NCI-H2081 (cell line): ENCODE measurements at regions not wholly inside any gene's neighbourhood (a gene's known extent, or its start where the extent isn't known, plus 50 kb on each side); places are given as distances from the start of the nearest gene placed in this dataset.

Experiments
- DNase-seq, 2 experiments: peaks; one replicate each; lab custom pipeline; 2025; lab: John Stamatoyannopoulos, UW

DNA sequence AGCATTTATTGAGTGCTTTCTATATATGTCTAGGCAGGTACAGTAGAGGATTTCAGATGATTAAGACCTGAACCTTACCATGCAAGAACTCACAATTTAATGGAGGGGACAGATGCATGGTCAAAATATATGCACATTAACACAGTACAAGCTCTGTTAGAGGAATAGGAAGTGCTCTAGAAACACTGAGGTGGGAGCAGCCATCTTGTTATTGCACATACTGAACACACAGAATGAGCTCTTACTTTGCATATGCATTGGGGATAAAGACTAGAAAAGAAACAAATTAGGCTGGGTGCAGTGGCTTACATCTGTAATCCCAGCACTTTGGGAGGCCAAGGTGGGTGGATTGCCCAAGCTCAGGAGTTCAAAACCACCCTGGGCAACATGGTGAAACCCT lies 438.3 kb downstream of the UTRN start:
- no peak for DNase-seq

DNA sequence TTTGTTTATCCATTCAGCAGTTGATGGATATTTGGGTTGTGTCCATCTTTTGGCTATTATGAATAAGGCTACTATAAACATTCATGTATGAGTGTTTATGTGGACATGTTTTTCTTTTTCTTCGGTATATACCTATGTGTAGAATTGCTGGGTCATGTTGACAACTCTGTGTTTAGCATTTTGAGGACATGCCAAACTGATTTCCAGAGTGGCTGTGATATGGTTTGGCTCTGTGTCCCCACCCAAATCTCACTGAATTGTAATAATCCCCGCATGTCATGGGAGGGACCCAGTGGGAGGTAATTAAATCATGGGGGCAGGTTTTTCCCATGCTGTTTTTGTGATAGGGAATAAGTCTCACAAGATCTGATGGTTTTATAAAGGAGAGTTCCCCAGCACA lies 439.7 kb downstream of the UTRN start:
- DNase-seq = no peak

DNA sequence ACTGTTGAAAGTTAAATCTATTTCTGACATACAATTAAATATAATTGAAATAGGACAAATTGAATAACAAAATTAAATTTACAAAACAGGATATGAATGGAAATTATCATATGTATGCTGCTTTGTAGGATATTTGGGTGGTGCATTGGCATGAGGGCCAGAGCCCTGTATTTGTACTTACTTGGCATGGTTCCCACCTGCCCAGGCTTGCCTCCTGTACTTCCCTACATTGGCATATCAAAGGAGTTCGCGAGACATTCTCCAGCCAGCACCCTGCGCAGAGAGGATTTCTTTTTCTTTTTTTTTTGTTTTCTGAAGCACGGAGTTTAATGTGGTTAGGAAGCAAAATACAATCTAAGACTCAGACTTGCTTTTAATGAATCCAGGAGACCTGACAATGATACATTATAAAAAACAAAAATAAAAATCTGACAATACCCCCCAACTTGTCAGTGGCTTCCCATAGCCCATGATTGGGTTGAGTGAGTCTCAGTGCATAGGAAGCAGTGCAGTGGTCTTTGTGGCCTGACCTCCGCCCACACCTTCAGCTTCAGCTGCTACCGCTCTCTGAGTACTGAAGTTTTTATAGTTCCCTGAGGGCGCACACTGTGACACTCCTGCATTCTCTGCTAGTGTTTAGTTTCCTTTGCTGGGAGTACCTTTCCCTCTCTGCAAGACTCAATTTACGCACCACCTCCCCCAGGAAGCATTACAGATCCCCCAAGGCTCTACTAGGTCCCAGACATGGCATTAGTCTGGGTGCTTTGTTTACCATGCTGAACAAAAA lies 440.8 kb downstream of the UTRN start:
- peak; percentile 27 to 29 for DNase-seq

DNA sequence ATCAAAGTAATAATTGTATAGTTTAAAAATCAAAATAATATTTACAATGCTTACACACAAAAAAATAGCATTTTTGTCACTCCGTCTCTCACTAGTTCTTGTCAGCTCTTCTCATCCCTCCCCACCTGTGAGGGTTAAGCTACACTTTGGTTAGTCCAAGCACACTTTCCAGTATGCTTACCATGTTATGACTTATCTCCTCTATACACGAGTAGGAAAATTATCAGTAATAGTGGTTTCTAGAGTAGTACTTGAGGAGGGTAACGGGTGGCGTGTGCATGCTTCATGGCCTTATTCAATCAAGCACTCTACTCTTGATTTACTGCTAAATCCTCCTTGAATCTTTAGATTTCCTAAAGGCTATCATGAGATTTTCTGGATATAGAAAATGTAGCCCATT lies 443.7 kb downstream of the UTRN start:
- DNase-seq = peak in 1 of 2 experiments; percentile 14

DNA sequence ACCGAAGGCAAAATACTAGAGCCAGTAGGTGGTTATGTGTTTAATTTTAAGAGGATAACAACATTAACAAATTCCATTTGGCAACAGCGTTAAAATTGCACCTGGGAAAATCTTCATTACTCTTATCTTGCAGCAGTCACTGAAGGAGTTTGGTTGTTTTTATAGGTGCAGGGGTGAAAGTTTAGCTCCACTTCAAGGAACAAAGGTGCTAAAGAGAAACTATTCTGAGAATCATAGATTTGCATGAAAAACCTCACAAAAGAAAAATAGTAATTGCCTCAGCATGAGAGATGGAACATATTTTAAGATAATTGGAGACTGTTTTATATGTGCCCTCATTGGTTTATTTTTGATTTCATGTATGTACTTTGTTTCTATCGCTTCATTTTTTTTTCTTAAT lies 444.4 kb downstream of the UTRN start:
- DNase-seq = peak in 1 of 2 experiments; percentile 37

DNA sequence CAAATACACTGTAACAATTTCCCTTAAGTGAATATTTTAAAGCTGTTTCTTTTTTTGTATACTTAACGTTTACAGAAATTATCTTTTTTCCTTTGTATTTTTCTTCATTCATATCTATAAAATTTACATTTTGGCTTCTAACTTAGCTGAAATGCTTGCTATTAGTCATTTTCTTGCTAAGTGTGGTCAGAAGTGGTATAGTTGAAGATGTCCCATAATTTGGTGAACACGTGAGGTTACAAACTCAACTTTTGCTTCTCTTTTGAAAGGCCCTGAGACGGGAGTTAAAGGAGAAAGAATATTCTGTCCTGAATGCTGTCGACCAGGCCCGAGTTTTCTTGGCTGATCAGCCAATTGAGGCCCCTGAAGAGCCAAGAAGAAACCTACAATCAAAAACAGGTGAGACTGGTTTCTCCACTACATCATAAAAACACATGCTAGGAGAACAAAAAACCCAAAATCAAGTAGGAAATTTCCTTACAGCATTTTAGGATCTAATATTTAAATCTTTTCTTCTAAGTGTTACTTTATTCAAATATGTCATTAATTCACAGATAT lies 445.0 kb downstream of the UTRN start:
- peak in 1 of 2 experiments; percentile 24 for DNase-seq

DNA sequence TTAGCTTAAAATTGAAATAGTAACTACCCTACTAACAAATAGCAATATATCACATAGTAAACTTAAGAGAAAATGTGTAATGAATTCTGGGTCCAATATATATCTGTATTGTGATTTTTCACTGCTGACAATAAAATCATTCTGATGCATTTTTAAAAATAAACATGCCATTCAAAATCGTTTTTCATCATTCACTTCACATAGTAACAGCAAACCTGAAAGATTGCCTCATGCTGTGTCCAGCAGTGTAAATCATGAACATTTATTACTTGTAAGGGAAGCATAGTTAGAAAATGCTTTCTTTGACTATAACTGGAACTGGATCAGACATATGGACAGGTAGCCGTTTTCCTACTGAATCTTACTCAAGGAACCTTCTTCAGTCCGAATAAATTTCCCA lies 446.1 kb downstream of the UTRN start:
- DNase-seq = peak in 1 of 2 experiments; percentile 27

DNA sequence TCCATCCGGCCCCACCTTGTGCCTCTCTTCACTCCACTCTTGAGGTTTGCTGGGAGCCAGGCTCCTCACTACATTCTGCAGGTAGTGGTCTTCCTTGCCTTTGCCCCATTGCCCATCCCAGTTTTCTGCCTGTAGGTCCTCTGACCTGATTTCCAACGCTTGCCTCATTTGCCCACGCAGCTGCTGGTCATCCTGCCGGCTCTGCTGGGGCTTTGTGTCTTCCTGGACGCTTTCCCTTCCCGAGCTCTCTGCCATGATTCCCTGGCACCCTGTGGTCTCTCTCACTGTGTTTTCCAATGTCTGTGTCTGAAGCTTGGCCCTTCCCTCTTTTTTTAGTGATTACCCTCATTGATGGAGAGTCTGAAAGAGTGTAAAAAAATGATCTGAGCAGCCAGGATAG lies 451.6 kb downstream of the UTRN start:
- DNase-seq = peak in 1 of 2 experiments; percentile 84

DNA sequence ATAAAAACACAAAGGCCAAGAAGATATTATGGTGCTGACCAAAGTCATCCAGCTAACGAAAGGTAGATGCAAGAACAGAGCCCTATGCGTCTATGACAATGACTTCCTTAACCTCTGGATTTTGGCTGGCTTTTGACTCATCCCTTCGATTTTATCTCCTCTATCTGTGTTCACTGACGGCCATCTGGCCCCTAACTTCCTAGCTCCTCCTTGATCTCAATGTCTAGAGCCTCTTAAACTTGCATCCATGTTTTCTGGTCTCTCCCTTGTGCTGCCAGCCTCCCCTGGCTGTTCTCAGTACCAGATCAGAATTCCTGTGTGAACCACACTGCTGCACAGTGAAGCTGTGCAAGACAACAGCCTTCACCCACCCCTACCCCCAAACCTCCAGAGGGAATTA lies 452.9 kb downstream of the UTRN start:
- peak in 1 of 2 experiments; percentile 71 for DNase-seq

DNA sequence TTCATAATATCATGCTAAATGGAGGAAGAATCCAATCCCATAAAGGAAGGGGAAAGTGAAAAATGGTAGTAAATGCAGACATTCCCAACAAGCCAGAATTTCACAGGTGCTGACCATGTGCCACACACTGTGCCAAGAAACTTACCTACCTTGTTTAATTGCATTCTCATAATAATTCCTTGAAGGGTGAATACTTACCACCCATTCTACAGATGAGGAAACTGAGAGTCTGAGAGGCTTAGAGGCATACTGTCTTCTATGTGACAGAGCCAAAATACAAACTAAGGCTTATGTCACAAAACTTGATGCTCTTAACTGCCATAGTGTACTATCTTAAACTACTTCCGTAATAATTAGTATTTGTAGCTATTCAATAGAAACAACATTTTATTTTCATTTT lies 454.7 kb downstream of the UTRN start:
- DNase-seq = no peak

DNA sequence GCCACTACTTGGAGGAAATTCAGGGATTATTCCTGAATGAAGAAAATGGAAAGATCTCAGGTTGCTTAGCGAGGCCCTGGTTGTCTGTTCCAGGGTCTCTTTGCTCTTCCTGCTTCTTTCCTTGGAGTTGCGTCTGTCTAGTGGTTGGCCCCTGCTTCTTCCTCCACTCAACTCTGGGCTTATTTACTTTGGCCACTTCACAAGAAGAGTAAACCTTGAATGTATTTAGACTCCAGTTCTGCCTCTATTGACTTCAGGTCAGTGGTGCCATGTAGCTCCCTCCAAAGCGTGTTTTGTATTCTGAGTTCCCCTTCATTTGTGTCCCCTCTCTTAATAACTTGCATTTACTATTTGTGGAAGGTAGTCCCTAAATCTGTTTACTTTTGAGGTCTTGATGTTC lies 456.5 kb downstream of the UTRN start:
- DNase-seq = peak in 1 of 2 experiments; percentile 34

DNA sequence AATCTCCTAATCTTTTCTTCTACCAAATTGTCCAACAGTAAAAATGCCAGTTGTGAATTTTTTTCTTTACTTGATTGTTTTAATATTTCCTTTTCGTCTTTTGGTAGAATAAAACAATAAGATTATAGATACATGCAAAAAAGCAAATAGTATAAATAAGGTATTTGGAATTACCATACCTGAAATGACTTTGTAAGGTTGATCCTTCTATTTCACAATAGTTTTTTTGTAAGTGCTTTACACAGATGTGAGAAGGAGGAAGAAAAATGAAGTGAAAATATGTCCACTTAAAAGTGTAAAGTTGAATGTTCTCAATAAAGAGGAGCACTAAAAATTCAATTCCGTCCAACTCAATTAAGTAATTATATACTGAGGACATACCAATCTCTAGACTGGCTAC lies 457.6 kb downstream of the UTRN start:
- no peak for DNase-seq

DNA sequence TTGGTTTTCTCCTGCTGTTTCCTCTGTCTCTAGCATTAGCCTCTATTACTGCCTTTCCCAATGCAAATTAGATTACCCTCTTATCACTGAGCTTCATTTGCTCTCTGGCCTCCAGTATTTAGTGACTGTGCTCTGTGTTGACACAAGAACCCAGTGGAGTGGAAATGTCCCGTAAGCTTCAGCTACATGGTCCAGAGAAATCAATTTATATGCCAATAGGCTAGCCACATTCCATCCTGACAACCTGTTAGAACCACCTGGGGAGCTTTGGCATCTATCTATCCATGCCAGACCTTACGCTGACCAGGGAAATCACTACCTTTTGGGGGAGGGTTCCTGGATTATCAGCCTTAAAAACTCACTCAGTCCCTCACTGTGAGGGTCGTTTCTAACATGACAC lies 459.6 kb downstream of the UTRN start:
- peak; percentile 42 to 77 for DNase-seq

DNA sequence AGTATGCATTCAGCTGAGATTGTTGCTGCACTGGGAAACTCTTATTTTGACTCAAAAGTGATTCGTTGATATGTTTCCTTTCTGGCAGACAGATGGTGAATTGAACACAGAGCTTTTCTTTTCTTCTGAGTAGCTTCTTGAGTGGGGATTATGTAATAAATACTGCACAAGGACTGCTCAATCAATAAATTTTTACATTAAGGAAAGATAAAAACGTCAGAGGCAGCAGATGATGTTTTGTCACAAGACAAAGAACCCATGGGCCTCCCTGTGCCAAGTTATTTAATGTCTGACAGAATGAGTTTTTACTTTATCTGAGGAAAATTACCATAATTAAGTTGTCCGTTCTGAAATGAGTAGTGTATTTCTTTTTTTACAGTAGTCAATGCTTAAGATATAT lies 460.3 kb downstream of the UTRN start:
- peak; percentile 40 to 80 for DNase-seq

DNA sequence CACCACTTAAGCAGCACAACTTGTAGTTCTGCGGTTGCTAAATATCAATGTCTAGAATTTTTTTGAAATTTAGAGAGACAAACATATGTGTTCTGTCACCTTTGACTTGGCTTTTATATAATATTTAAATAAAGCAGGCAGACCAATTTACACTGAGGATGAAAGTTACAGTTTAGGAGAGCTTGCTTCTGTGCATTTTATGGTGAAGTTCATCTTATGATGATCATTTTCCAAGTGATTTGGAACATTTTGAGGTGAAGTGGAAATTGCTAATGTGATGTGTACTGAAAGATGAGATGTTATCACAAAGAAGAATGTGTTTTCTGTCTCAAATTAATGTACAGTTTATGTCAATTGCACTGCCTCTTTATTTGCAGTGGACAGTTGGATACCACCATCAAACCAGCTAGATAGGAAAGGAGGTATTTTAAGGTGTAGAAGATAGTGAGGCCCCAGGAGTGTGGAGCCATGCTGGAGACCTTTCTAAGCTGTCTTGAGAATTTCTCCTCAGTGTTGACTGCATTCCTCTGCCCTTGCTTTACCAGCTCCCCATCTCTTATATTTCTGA lies 461.9 kb downstream of the UTRN start:
- no peak for DNase-seq

DNA sequence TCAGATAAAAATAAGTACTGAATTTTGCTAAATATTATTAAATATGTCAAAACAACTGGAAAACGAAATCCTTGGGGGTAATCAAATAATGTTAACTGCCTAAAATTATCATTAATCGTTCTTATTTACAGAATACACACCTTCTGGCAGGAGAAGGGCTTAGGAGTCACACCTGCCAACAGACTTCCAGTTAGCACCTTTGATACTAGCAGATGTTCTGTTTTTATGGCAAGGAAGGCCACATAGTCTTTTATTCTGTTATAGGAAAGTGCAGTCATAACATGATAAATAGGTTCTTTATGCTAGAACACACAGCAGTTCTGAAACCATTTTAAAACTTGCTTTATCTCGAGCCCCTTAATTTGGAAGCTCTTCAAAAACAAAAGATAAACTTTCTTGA lies 464.1 kb downstream of the UTRN start:
- peak; percentile 59 to 92 for DNase-seq

DNA sequence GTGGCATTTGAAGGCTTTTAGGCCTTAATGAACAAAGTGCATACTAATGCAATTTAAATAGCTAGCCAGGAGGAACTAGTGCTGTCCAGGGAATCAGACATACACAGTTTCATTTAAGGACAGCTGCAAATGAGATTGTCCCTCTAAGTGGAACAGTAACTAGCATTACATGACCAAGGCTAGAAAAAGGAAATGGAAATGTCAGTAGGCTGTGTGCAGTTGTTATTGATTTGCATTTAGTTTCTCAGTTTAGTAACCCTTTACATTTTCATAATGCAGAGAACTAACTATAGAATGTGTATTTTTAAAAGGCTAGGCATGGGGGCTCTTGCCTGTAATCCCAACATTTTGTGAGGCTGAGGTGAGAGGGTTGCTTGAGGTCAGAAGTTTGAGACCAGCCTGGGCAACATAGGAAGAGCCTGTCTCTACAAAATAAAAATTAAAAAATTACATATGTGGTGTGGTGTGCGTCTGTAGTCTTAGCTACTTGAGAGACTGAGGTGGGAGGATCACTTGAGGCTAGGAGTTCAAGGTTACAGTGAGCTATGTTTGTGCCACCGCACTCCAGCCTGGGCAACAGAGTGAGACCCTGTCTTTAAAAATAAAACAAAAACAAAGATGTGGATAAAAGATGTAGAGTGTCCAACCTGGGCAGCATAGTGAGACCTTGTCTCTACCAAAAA lies 468.0 kb downstream of the UTRN start:
- DNase-seq = no peak

DNA sequence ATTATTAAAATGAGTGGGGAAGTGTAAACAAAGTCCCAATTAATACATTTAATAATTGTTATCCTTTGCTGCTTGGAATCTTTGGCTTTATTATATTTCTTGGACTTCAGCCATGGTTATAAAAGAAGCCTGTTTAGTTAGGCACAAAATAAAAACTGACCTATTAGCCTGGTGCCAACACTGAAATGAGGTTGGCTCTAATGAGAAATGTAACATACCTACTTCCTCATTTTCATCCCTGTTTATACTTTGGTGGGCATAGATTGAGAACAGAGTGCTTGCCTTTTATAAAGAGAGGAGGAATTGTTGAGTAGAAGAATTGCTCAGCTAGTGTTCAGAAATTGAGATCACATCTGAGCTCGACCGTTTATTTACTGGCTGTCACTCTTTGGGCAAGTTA lies 471.3 kb downstream of the UTRN start:
- no peak for DNase-seq

DNA sequence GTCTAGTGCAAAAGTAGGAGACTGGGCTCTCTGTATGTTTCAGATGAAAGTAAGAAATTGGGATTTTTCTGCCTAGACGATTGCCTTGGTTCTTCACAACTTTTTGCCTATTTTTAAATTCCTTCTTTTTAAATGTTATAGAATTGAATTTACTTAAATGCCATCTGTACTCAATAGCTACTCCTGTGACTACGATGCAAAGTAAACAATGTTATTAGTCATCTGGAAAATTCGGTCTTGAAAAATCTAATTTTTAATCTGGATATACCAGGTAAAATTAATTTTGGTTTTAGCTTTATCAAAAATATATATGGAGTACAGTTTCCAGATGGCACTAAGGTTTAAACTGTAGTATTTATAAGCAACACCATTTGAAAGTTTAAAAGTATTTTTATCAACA lies 472.2 kb downstream of the UTRN start:
- no peak for DNase-seq

DNA sequence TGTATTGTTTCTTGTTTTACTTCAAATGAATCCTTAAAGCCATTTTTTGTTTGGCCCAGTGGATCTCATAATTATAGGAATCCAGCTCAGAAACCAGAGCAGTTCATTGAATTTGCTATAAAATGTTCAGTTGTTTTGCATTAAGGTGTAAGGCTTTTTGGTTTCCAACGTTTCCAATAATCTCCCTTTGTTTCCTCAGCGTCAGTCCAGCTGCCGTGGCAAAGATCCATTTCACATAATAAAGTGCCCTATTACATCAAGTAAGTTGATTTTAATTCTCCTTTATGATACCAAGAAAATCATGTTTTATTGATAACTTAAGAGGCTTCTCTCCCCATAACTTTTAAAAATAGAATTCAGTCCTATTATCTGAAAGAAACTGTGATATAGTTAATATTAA lies 472.6 kb downstream of the UTRN start:
- DNase-seq = peak in 1 of 2 experiments; percentile 65

DNA sequence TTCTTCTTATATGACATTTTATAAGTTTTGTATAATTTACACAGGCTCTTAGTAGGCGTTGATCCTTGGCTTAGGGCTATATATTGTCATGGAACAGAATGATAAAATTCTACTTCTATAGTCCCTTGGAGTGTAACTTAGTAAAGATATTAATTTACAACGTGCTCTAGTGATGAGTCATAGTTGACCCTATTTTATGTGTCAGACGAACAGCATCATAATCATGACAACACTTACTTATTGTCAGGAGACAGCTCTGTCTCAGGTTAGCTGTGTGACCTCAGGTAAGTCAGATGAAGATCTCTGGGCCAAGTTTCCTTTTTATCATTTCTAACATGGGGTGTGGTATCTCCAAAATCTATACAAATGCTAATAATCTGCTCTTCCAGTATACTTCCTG lies 473.5 kb downstream of the UTRN start:
- DNase-seq = no peak

DNA sequence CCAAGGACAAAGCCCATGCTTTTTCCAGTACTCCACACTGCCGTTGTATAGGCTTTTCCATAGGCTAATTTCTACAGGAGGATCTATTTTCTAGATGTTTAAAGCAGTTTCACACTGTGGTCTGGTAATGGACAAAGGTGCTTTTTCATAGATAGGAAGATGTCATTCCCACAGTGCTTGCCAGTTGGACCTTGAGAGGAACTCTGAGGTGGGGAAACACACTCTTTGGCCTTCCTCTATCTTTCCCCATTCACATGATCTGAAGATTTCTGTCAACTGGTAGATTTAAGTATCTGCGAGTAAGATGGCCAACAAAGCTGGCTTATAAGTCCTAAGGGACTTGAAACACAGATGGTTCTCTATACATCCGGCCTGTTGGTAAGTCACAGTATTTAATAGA lies 477.3 kb downstream of the UTRN start:
- no peak for DNase-seq

DNA sequence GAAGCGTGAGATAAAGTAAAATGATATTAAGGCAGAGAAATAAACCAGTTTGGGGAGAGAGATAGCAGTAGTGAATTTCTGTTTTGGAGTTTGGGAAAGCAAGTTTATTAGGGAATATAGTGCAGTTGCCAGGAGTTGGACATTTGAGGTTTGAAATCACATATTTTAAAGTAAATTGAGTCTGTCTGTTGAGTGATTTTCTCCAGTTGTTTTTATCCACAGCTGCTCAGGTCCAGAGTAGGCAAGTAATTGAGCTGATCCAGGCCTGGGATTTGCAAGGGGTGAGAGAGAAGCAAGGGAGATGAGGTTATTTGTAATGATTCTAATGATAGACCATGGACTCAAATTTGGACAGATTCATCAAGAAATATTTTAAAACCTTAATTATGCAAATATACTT lies 481.9 kb downstream of the UTRN start:
- DNase-seq = no peak
